B cell (primary cell): ENCODE measurements at regions not wholly inside any gene's neighbourhood (a gene's known extent, or its start where the extent isn't known, plus 50 kb on each side); places are given as distances from the start of the nearest gene placed in this dataset.

Experiments used
- ATAC-seq: fragments of 200-7000 bp; cut with Tn5 transposase; one replicate; pipeline ENCODE4 v1.10.0; 2021; ENCODE audit warnings: low read depth, mild to moderate bottlenecking, moderate number of reproducible peaks, moderate library complexity
- CTCF ChIA-PET: fragments of 350-600 bp; sonication (Branson Sonifier 250); formaldehyde crosslinking; loops from one replicate; lab custom pipeline; 2021; ENCODE audit warnings: antibody characterized with exemption, inconsistent platforms; lab: Charles Lee
- POLR2A ChIA-PET: fragments of 350-600 bp; sonication (Branson Sonifier 250); formaldehyde crosslinking; loops from one replicate; lab custom pipeline; 2021; ENCODE audit warnings: antibody characterized with exemption; lab: Charles Lee
- DNase-seq: peaks from one replicate; pipeline ENCODE4 v3.0.0; 2013
- H2AFZ ChIP-seq: 2 replicates; pipeline ENCODE4 v1.6.1; 2012; ENCODE audit warnings: mild to moderate bottlenecking, low read depth, low read length; ENCODE audit not compliant: insufficient read depth, poor library complexity, severe bottlenecking
- H3K27ac ChIP-seq, 2 donors: 1 replicate in 1 of 2; 2 replicates in 1 of 2; pipeline ENCODE4 v1.5.1; 2012 to 2013; ENCODE audit warnings: low read length in 2 of 2, mild to moderate bottlenecking in 2 of 2, moderate library complexity in 1 of 2
- H3K27me3 ChIP-seq, 4 experiments: fragments of 200-600 bp in 1 of 4; sonication (generic) in 1 of 4; replicated peaks in 1 of 4; 1 replicate in 2 of 4; 2 replicates in 2 of 4; pipeline versions ENCODE4 v1.6.1 to v1.7.0; 2013 to 2016; ENCODE audit warnings: low read length in 3 of 4, mild to moderate bottlenecking in 2 of 4, mixed read lengths in 1 of 4, moderate library complexity in 1 of 4; ENCODE audit not compliant: insufficient read depth in 4 of 4, control insufficient read depth in 3 of 4; ENCODE audit errors: control extremely low read depth in 1 of 4
- H3K36me3 ChIP-seq, 2 experiments: replicated peaks in 1 of 2; 1 replicate in 1 of 2; 2 replicates in 1 of 2; pipeline versions ENCODE4 v1.6.1 to v1.7.1; 2013; ENCODE audit warnings: low read length in 1 of 2; ENCODE audit not compliant: insufficient read depth in 2 of 2, control insufficient read depth in 1 of 2; ENCODE audit errors: control extremely low read depth in 1 of 2, extremely low read depth in 1 of 2
- H3K4me1 ChIP-seq, 2 donors: fragments of 200-600 bp in 1 of 2; sonication (generic) in 1 of 2; 1 replicate in 1 of 2; 2 replicates in 1 of 2; pipeline versions ENCODE4 v1.5.1 to v1.6.1; 2013 to 2017; ENCODE audit warnings: low read length in 2 of 2; ENCODE audit not compliant: control insufficient read depth in 2 of 2, insufficient read depth in 2 of 2
- H3K4me2 ChIP-seq: replicated peaks from 2 replicates; pipeline ENCODE3; 2012; ENCODE audit warnings: mild to moderate bottlenecking, low read depth, low read length; ENCODE audit not compliant: poor library complexity, severe bottlenecking
- H3K4me3 ChIP-seq, 5 experiments: fragments of 200-600 bp in 1 of 5; sonication (generic) in 1 of 5; 1 replicate in 3 of 5; 2 replicates in 2 of 5; pipeline versions ENCODE4 v1.5.1 to v1.7.0; 2011 to 2016; ENCODE audit warnings: low read length in 4 of 5, mild to moderate bottlenecking in 4 of 5, low read depth in 2 of 5, control low read depth in 1 of 5, moderate library complexity in 1 of 5; ENCODE audit not compliant: insufficient read depth in 1 of 5; ENCODE audit errors: control extremely low read depth in 1 of 5, extremely low read depth in 1 of 5
- H3K79me2 ChIP-seq: fragments of 200-600 bp; sonication (generic); one replicate; pipeline ENCODE4 v1.6.0; 2016; ENCODE audit warnings: low read length; ENCODE audit not compliant: control insufficient read depth, insufficient read depth
- H3K9ac ChIP-seq: fragments of 200-600 bp; sonication (generic); 2 replicates; pipeline ENCODE4 v1.6.1; 2017; ENCODE audit warnings: mild to moderate bottlenecking, low read length, moderate library complexity
- H3K9me3 ChIP-seq, 3 donors: one replicate each; pipeline versions ENCODE4 v1.6.1 to v1.7.1; 2013; ENCODE audit warnings: low read length in 2 of 3; ENCODE audit not compliant: control insufficient read depth in 2 of 3, insufficient read depth in 1 of 3; ENCODE audit errors: control extremely low read depth in 1 of 3
- H4K20me1 ChIP-seq: 2 replicates; pipeline ENCODE4 v1.6.0; 2012; ENCODE audit warnings: mild to moderate bottlenecking, low read length; ENCODE audit not compliant: insufficient read depth, control insufficient read depth, poor library complexity, severe bottlenecking
- H3K27ac Mint-ChIP-seq: one replicate; pipeline ENCODE4 v1.8.0; 2021; ENCODE audit warnings: mixed read lengths
- H3K27me3 Mint-ChIP-seq: one replicate; pipeline ENCODE4 v1.8.0; 2021; ENCODE audit warnings: mixed read lengths
- H3K4me1 Mint-ChIP-seq: one replicate; pipeline ENCODE4 v1.8.0; 2021; ENCODE audit warnings: mixed read lengths
- H3K4me3 Mint-ChIP-seq: one replicate; pipeline ENCODE4 v1.8.0; 2021; ENCODE audit warnings: mixed read lengths
- H3K9me3 Mint-ChIP-seq: one replicate; pipeline ENCODE4 v1.8.0; 2022; ENCODE audit warnings: mixed read lengths; ENCODE audit not compliant: insufficient read depth
- EZH2 ChIP-seq: IDR thresholded peaks from 2 replicates; pipeline ENCODE4 v1.6.1; 2012; ENCODE audit warnings: borderline replicate concordance, low read depth, mild to moderate bottlenecking, moderate library complexity, low read length; ENCODE audit not compliant: insufficient read depth, poor library complexity, severe bottlenecking
- intact Hi-C: fragments of 100-400 bp; cut with micrococcal nuclease; formaldehyde crosslinking; loops from one replicate; pipeline ENCODE4 v1.10.0; 2022
- TF ChIP-seq, protein P1 (sequence below): fragments of 200-600 bp; IDR thresholded peaks from one replicate; pipeline ENCODE4 v1.8.0; 2022; ENCODE audit warnings: antibody characterized with exemption, mild to moderate bottlenecking

GRCh38 chr5:61926911-61927310 is 379.1 kb upstream of the KIF2A start:
- H3K27me3 Mint-ChIP-seq: peaks cover 3% of the 10 kb centered on the region
- no peaks in the 10 kb centered on the region for H4K20me1 ChIP-seq
- H3K4me2 ChIP-seq: no peak overlapping the region
- H3K4me1 ChIP-seq: no peaks in the 10 kb centered on the region
- H3K4me1 Mint-ChIP-seq: no peaks in the 10 kb centered on the region
- ChIA-PET POLR2A (no interaction called here), CTCF (no interaction called here)
- no peak overlapping the region for H3K4me3 ChIP-seq
- H3K79me2 ChIP-seq: no peaks in the 10 kb centered on the region
- intact Hi-C loops: no loop called here
- no peak overlapping the region for H3K9ac ChIP-seq
- no peaks in the 10 kb centered on the region for H3K9me3 ChIP-seq
- TF ChIP-seq EZH2: no peak
- TF ChIP-seq, protein P1, sequence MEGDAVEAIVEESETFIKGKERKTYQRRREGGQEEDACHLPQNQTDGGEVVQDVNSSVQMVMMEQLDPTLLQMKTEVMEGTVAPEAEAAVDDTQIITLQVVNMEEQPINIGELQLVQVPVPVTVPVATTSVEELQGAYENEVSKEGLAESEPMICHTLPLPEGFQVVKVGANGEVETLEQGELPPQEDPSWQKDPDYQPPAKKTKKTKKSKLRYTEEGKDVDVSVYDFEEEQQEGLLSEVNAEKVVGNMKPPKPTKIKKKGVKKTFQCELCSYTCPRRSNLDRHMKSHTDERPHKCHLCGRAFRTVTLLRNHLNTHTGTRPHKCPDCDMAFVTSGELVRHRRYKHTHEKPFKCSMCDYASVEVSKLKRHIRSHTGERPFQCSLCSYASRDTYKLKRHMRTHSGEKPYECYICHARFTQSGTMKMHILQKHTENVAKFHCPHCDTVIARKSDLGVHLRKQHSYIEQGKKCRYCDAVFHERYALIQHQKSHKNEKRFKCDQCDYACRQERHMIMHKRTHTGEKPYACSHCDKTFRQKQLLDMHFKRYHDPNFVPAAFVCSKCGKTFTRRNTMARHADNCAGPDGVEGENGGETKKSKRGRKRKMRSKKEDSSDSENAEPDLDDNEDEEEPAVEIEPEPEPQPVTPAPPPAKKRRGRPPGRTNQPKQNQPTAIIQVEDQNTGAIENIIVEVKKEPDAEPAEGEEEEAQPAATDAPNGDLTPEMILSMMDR: no peak
- H3K36me3 ChIP-seq: no peaks in the 10 kb centered on the region
- DNase-seq (no peak), ATAC-seq (no peak)
- H3K27me3 ChIP-seq: peaks cover 0 to 3% (median 0%) of the 10 kb centered on the region in 4 experiments
- no peak overlapping the region for H2AFZ ChIP-seq
- H3K9me3 Mint-ChIP-seq: peaks cover 2% of the 10 kb centered on the region
- H3K27ac Mint-ChIP-seq: no peak overlapping the region
- no peak overlapping the region for H3K4me3 Mint-ChIP-seq
- H3K27ac ChIP-seq: no peak overlapping the region

DNA sequence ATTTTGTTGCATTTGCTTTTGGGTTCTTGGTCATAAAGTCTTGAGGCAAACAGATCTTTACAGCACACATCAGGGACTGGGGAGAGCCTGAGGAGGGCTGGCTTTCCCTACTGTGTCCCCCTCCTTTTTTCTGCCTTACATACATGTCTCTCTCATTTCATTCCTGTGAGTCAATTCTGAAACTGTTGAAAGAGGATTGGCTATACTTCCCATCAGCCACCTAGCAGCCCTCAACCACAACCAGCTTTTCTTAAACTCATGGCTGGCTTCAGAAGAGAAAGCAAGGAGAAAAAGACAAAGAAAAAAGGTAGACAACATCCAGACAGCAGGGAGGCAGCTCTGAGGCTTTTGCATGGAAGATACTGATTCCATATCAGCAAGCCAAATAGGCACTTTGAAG is 374.8 kb upstream of the KIF2A start:
- H3K27ac ChIP-seq: no peak overlapping the region
- no peaks in the 10 kb centered on the region for H3K9me3 ChIP-seq
- no peaks in the 10 kb centered on the region for H3K4me1 ChIP-seq
- ATAC-seq (no peak), DNase-seq (no peak)
- peaks cover 2% of the 10 kb centered on the region for H3K9me3 Mint-ChIP-seq
- POLR2A ChIA-PET: no interaction called here
- no peak overlapping the region for H3K9ac ChIP-seq
- H3K36me3 ChIP-seq: no peaks in the 10 kb centered on the region
- H4K20me1 ChIP-seq: no peaks in the 10 kb centered on the region
- H3K4me3 Mint-ChIP-seq: no peak overlapping the region
- H3K27ac Mint-ChIP-seq: no peak overlapping the region
- H3K27me3 Mint-ChIP-seq: peaks cover 3% of the 10 kb centered on the region
- H3K4me2 ChIP-seq: no peak overlapping the region
- no peak overlapping the region for H3K4me3 ChIP-seq
- no peaks in the 10 kb centered on the region for H3K27me3 ChIP-seq
- H3K79me2 ChIP-seq: no peaks in the 10 kb centered on the region
- CTCF ChIA-PET: no interaction called here
- H2AFZ ChIP-seq: no peak overlapping the region
- no peaks in the 10 kb centered on the region for H3K4me1 Mint-ChIP-seq
- no peak for TF ChIP-seq EZH2
- TF ChIP-seq, protein P1: no peak
- intact Hi-C loops: no loop called here
